ENCODE measurements at regions not wholly inside any gene's neighbourhood (a gene's known extent, or its start where the extent isn't known, plus 50 kb on each side); places are given as distances from the start of the nearest gene placed in this dataset.

GRCh38 chr7:116122972-116123595 is 87.3 kb upstream of the TES start:
- Histone ChIP-seq H3K27me3 (no peaks in the 10 kb centered on the region), H3K36me3 (no peaks in the 10 kb centered on the region), H3K9me3 (no peaks in the 10 kb centered on the region), H3K4me1 (no peaks in the 10 kb centered on the region), H3K27ac (no peak overlapping the region), H3K4me3 (no peak overlapping the region)
- in situ Hi-C loops (cut with MboI; ENCODE audit: low sequenced_read_pairs in 4 of 4) = no loop called here
- ATAC-seq (no peak), DNase-seq (no peak)
- intact Hi-C loops (cut with DNase I; ENCODE audit: low total_unique reads) = no loop called here
- TF ChIP-seq POLR2A (IDR thresholded peaks at IDR 0.05) (no peak), CTCF (IDR thresholded peaks at IDR 0.05 in 4 of 5, conservative IDR thresholded peaks at IDR 0.05 in 1 of 5) (no peak)

GRCh38 chr7:116128139-116128538 is 82.2 kb upstream of the TES start:
- DNase-seq (no peak), ATAC-seq (no peak)
- TF ChIP-seq CTCF (IDR thresholded peaks at IDR 0.05 in 4 of 5, conservative IDR thresholded peaks at IDR 0.05 in 1 of 5) = no peak
- TF ChIP-seq POLR2A (IDR thresholded peaks at IDR 0.05) = no peak
- H3K4me3 ChIP-seq = no peak overlapping the region
- in situ Hi-C loops (cut with MboI; ENCODE audit: low sequenced_read_pairs in 4 of 4) = no loop called here
- intact Hi-C loops (cut with DNase I; ENCODE audit: low total_unique reads) = no loop called here
- H3K36me3 ChIP-seq = no peaks in the 10 kb centered on the region
- no peaks in the 10 kb centered on the region for H3K9me3 ChIP-seq
- no peak overlapping the region for H3K27ac ChIP-seq
- H3K27me3 ChIP-seq = no peaks in the 10 kb centered on the region
- H3K4me1 ChIP-seq = no peaks in the 10 kb centered on the region

GRCh38 chr7:116135306-116135705 is 75.0 kb upstream of the TES start:
- Histone ChIP-seq H3K9me3 (no peaks in the 10 kb centered on the region), H3K4me1 (no peaks in the 10 kb centered on the region), H3K4me3 (no peak overlapping the region), H3K27me3 (no peaks in the 10 kb centered on the region), H3K36me3 (no peaks in the 10 kb centered on the region), H3K27ac (no peak overlapping the region)
- DNase-seq (no peak), ATAC-seq (no peak)
- intact Hi-C loops (cut with DNase I; ENCODE audit: low total_unique reads) = no loop called here
- in situ Hi-C loops (cut with MboI; ENCODE audit: low sequenced_read_pairs in 4 of 4) = no loop called here
- TF ChIP-seq CTCF (IDR thresholded peaks at IDR 0.05 in 4 of 5, conservative IDR thresholded peaks at IDR 0.05 in 1 of 5) = no peak
- no peak for TF ChIP-seq POLR2A (IDR thresholded peaks at IDR 0.05)

- ATAC-seq (peak; percentile 58 to 62), DNase-seq (no peak)
- TF ChIP-seq CTCF (IDR thresholded peaks at IDR 0.05 in 4 of 5, conservative IDR thresholded peaks at IDR 0.05 in 1 of 5) = peak in 4 of 5 experiments; percentile 31 to 75 (median 51)
- no peak for TF ChIP-seq POLR2A (IDR thresholded peaks at IDR 0.05)
- Histone ChIP-seq H3K9me3 (no peaks in the 10 kb centered on the region), H3K36me3 (no peaks in the 10 kb centered on the region), H3K4me3 (no peak overlapping the region), H3K4me1 (no peaks in the 10 kb centered on the region), H3K27ac (no peak overlapping the region), H3K27me3 (no peaks in the 10 kb centered on the region)
- in situ Hi-C loops (cut with MboI; ENCODE audit: low sequenced_read_pairs in 4 of 4) (no loop called here), intact Hi-C loops (cut with DNase I; ENCODE audit: low total_unique reads) (no loop called here)
Measured at GRCh38 chr7:116138202-116138801, 72.0 kb upstream of the TES start.
